ENCODE measurements at regions not wholly inside any gene's neighbourhood (a gene's known extent, or its start where the extent isn't known, plus 50 kb on each side); places are given as distances from the start of the nearest gene placed in this dataset.

- Histone ChIP-seq H3K27ac (no peak overlapping the region), H3K4me1 (no peaks in the 10 kb centered on the region), H3K9me3 (no peaks in the 10 kb centered on the region), H3K27me3 (no peaks in the 10 kb centered on the region), H3K36me3 (no peaks in the 10 kb centered on the region), H3K4me3 (no peak overlapping the region)
- TF ChIP-seq CTCF (IDR thresholded peaks at IDR 0.05) (no peak), POLR2AphosphoS5 (IDR thresholded peaks at IDR 0.05) (no peak), EP300 (IDR thresholded peaks at IDR 0.05) (no peak), POLR2A (IDR thresholded peaks at IDR 0.05) (no peak)
- no peak for DNase-seq
- intact Hi-C loops (cut with DNase I; ENCODE audit: low total_unique reads), result no loop called here
- WGBS, 5 donors, result 20 to 27% (median 23%) methylated on average over 2 of the region's 2 CpGs
Observed at GRCh38 chr13:55572862-55573261, 1567.9 kb upstream of the PRR20A start.

- TF ChIP-seq CTCF (IDR thresholded peaks at IDR 0.05), result no peak
- TF ChIP-seq EP300 (IDR thresholded peaks at IDR 0.05), result no peak
- TF ChIP-seq POLR2A (IDR thresholded peaks at IDR 0.05), result no peak
- no peak for TF ChIP-seq POLR2AphosphoS5 (IDR thresholded peaks at IDR 0.05)
- Histone ChIP-seq H3K36me3 (no peaks in the 10 kb centered on the region), H3K9me3 (no peaks in the 10 kb centered on the region), H3K27ac (no peak overlapping the region), H3K27me3 (no peaks in the 10 kb centered on the region), H3K4me3 (no peak overlapping the region), H3K4me1 (no peaks in the 10 kb centered on the region)
- intact Hi-C loops (cut with DNase I; ENCODE audit: low total_unique reads), result no loop called here
- no peak for DNase-seq
Observed at GRCh38 chr13:55573565-55573964, 1567.2 kb upstream of the PRR20A start.

- TF ChIP-seq POLR2AphosphoS5 (IDR thresholded peaks at IDR 0.05) (no peak), EP300 (IDR thresholded peaks at IDR 0.05) (no peak), POLR2A (IDR thresholded peaks at IDR 0.05) (no peak), CTCF (IDR thresholded peaks at IDR 0.05) (no peak)
- Histone ChIP-seq H3K27me3 (no peaks in the 10 kb centered on the region), H3K9me3 (no peaks in the 10 kb centered on the region), H3K4me3 (no peak overlapping the region), H3K27ac (no peak overlapping the region), H3K36me3 (no peaks in the 10 kb centered on the region), H3K4me1 (no peaks in the 10 kb centered on the region)
- WGBS, 5 donors, result 80 to 86% (median 83%) methylated on average over 2 to 4 of the region's 4 CpGs
- no peak for DNase-seq
- intact Hi-C loops (cut with DNase I; ENCODE audit: low total_unique reads), result no loop called here
Observed at GRCh38 chr13:55576389-55576788, 1564.3 kb upstream of the PRR20A start.

GRCh38 chr13:55577082-55577846 lies 1563.5 kb upstream of the PRR20A start:
- H3K4me3 ChIP-seq, result no peak overlapping the region
- intact Hi-C loops (cut with DNase I; ENCODE audit: low total_unique reads), result no loop called here
- WGBS, 5 donors, result 5 to 38% (median 7%) methylated on average over 1 of the region's 1 CpG; no CpG with 5 or more reads in 2 of the 5 donors
- H3K4me1 ChIP-seq, result no peaks in the 10 kb centered on the region
- H3K36me3 ChIP-seq, result no peaks in the 10 kb centered on the region
- no peak overlapping the region for H3K27ac ChIP-seq
- H3K9me3 ChIP-seq, result no peaks in the 10 kb centered on the region
- no peaks in the 10 kb centered on the region for H3K27me3 ChIP-seq
- TF ChIP-seq EP300 (IDR thresholded peaks at IDR 0.05), result no peak
- TF ChIP-seq CTCF (IDR thresholded peaks at IDR 0.05), result no peak
- no peak for TF ChIP-seq POLR2AphosphoS5 (IDR thresholded peaks at IDR 0.05)
- TF ChIP-seq POLR2A (IDR thresholded peaks at IDR 0.05), result no peak
- no peak for DNase-seq

Data from stomach (tissue), 8 donors.